ENCODE measurements at regions not wholly inside any gene's neighbourhood (a gene's known extent, or its start where the extent isn't known, plus 50 kb on each side); places are given as distances from the start of the nearest gene placed in this dataset.

- DNase-seq (no peak), ATAC-seq (no peak)
- no peaks in the 10 kb centered on the region for H3K36me3 ChIP-seq
- no peaks in the 10 kb centered on the region for H3K4me1 ChIP-seq
- H3K27me3 ChIP-seq (ENCODE audit: low read depth): no peaks in the 10 kb centered on the region
- no peak overlapping the region for H3K27ac ChIP-seq
- H3K4me3 ChIP-seq: no peak overlapping the region
- intact Hi-C loops (cut with DNase I): no loop called here
- TF ChIP-seq CTCF (IDR thresholded peaks at IDR 0.05): no peak
- H3K9me3 ChIP-seq: no peaks in the 10 kb centered on the region
These were observed 345.3 kb downstream of the LMX1A start for GRCh38 chr1:165011186-165011585.

GRCh38 chr1:165010418-165011070 is 346.0 kb downstream of the LMX1A start:
- Histone ChIP-seq H3K27me3 (ENCODE audit: low read depth) (no peaks in the 10 kb centered on the region), H3K4me1 (no peaks in the 10 kb centered on the region), H3K36me3 (no peaks in the 10 kb centered on the region), H3K27ac (no peak overlapping the region), H3K4me3 (no peak overlapping the region), H3K9me3 (no peaks in the 10 kb centered on the region)
- ATAC-seq: peak; percentile 43 to 52
- intact Hi-C loops (cut with DNase I): no loop called here
- no peak for TF ChIP-seq CTCF (IDR thresholded peaks at IDR 0.05)
- DNase-seq: no peak

GRCh38 chr1:165006831-165007230 is 349.7 kb downstream of the LMX1A start:
- Histone ChIP-seq H3K27me3 (ENCODE audit: low read depth) (no peaks in the 10 kb centered on the region), H3K36me3 (no peaks in the 10 kb centered on the region), H3K9me3 (no peaks in the 10 kb centered on the region), H3K27ac (no peak overlapping the region), H3K4me1 (no peaks in the 10 kb centered on the region), H3K4me3 (no peak overlapping the region)
- no peak for TF ChIP-seq CTCF (IDR thresholded peaks at IDR 0.05)
- intact Hi-C loops (cut with DNase I): no loop called here
- ATAC-seq: peak; percentile 59 to 85
- DNase-seq: no peak

- intact Hi-C loops (cut with DNase I): no loop called here
- Histone ChIP-seq H3K9me3 (no peaks in the 10 kb centered on the region), H3K27me3 (ENCODE audit: low read depth) (no peaks in the 10 kb centered on the region), H3K36me3 (no peaks in the 10 kb centered on the region), H3K4me1 (no peaks in the 10 kb centered on the region), H3K4me3 (no peak overlapping the region), H3K27ac (no peak overlapping the region)
- DNase-seq (no peak), ATAC-seq (no peak)
- no peak for TF ChIP-seq CTCF (IDR thresholded peaks at IDR 0.05)
These were observed 357.4 kb downstream of the LMX1A start for GRCh38 chr1:164999146-164999545.

GRCh38 chr1:164991763-164992314 is 364.7 kb downstream of the LMX1A start:
- intact Hi-C loops (cut with DNase I): no loop called here
- H3K4me3 ChIP-seq: no peak overlapping the region
- DNase-seq: no peak
- ATAC-seq: no peak
- no peaks in the 10 kb centered on the region for H3K36me3 ChIP-seq
- H3K27me3 ChIP-seq (ENCODE audit: low read depth): no peaks in the 10 kb centered on the region
- no peak overlapping the region for H3K27ac ChIP-seq
- no peaks in the 10 kb centered on the region for H3K9me3 ChIP-seq
- no peak for TF ChIP-seq CTCF (IDR thresholded peaks at IDR 0.05)
- H3K4me1 ChIP-seq: no peaks in the 10 kb centered on the region

All from lower lobe of right lung (tissue), 2 donors.